ENCODE measurements at regions not wholly inside any gene's neighbourhood (a gene's known extent, or its start where the extent isn't known, plus 50 kb on each side); places are given as distances from the start of the nearest gene placed in this dataset.

DNA sequence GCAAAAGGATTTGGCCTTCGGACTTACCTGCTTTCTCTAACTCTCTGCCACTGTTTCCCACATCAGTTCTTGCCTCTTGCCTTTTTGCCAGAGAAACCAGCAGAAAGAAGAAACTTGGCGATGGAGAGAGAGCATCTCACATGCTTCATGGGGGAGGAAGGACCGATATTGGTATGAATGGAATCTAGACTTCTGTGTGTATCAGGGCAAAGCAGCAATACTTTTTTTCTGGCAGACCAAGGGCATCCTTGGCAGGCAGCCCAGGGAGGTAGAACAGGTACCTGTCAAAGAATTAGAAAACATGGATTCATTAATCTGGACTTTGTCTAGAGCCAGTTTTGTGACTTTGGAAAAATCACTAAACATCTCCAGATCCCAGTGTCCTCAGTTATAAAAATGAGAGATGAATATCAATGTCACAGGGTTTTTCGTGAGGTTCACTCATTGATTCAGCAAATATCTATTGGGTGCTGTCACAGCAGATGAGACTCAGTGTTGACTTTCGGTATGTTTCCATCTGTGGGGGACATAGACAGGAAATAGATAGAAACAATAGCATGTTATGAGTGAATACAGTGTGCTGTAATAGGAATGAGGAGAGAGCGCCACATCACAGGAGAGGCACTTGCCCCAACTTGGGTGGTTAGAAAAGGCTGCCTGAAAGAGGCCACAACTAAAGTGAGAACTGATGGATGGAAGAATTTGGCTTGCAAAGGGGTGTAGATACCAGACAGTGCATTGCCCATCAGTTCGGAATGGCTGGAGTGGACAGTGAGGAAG lies 114.1 kb downstream of the CD83 start (continued):
- no peak for TF ChIP-seq NFIB (CRISPR knock-in tag; IDR thresholded peaks at IDR 0.05; ENCODE audit: borderline replicate concordance)
- no peak for TF ChIP-seq RCOR2 (CRISPR knock-in tag; IDR thresholded peaks at IDR 0.05)
- no peak for TF ChIP-seq ZNF34 (CRISPR knock-in tag; IDR thresholded peaks at IDR 0.05; ENCODE audit: borderline replicate concordance)
- TF ChIP-seq, protein P1, sequence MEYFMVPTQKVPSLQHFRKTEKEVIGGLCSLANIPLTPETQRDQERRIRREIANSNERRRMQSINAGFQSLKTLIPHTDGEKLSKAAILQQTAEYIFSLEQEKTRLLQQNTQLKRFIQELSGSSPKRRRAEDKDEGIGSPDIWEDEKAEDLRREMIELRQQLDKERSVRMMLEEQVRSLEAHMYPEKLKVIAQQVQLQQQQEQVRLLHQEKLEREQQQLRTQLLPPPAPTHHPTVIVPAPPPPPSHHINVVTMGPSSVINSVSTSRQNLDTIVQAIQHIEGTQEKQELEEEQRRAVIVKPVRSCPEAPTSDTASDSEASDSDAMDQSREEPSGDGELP (IDR thresholded peaks at IDR 0.05; ENCODE audit: borderline replicate concordance, low read depth): no peak
- TF ChIP-seq ZNF441 (CRISPR knock-in tag; IDR thresholded peaks at IDR 0.05; ENCODE audit: borderline replicate concordance): no peak
- TF ChIP-seq PHB2 (IDR thresholded peaks at IDR 0.05; ENCODE audit: partially characterized antibody): no peak
- TF ChIP-seq ERF (CRISPR knock-in tag; IDR thresholded peaks at IDR 0.05): no peak

DNA sequence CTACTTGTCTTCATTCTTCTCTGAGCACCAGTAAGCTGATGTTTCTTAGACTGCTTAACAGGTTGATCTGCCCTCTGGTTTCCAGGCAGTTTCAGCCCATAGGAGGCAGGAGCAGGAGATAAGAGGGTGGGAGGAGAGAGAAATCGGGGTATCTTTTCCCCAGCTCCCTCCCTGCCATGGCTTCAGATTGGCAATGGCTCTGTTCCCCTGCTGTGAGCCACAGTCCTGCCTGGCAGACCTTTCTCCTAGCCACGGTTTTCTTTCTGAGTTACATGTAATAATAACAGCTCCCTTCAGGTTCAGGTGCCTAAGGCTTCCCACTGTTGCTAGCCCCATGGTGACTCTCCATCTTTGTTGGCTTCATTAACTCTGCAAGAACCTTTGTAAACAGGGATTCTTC lies 115.3 kb downstream of the CD83 start:
- DNase-seq (ENCODE audit: low spot score) (no peak), ATAC-seq (no peak), FAIRE-seq (no peak)
- Histone ChIP-seq H3K9ac (ENCODE audit: insufficient read depth, low read depth, low read length) (no peak overlapping the region), H3K27ac (ENCODE audit: extremely low read length, insufficient read depth, low read length) (no peak overlapping the region), H3K4me1 (ENCODE audit: insufficient read depth, low read length) (no peaks in the 10 kb centered on the region), H3K79me2 (ENCODE audit: insufficient read depth, low read length) (no peaks in the 10 kb centered on the region), H3K9me3 (ENCODE audit: low read length) (no peaks in the 10 kb centered on the region), H3K4me3 (replicated peaks in 1 of 3; ENCODE audit: insufficient read depth in 1 of 3, low read depth in 2 of 3, low read length in 3 of 3) (no peak overlapping the region), H2AFZ (ENCODE audit: low read length) (no peak overlapping the region), H3K4me2 (ENCODE audit: low read depth, low read length) (no peak overlapping the region), H3K27me3 (ENCODE audit: control insufficient read depth in 1 of 2, insufficient read depth in 2 of 2, low read length in 2 of 2) (no peaks in the 10 kb centered on the region; a peak in 1 of 5 replicates), H3K36me3 (replicated peaks in 1 of 2; ENCODE audit: control insufficient read depth in 1 of 2, insufficient read depth in 2 of 2, low read length in 2 of 2) (no peaks in the 10 kb centered on the region), H4K20me1 (ENCODE audit: insufficient read depth, low read length) (no peaks in the 10 kb centered on the region)
- CTCF ChIA-PET (ENCODE audit: low intra/inter-chr PET ratio, low total read pairs): no interaction called here
- BruUV-seq (replicated peaks): no TSS peak
- intact Hi-C loops (cut with micrococcal nuclease; ENCODE audit: unreplicated experiment): no loop called here
- no peak for TF ChIP-seq PAWR (CRISPR knock-in tag; IDR thresholded peaks at IDR 0.05; ENCODE audit: borderline replicate concordance)
- TF ChIP-seq RXRA (CRISPR knock-in tag; IDR thresholded peaks at IDR 0.05): no peak
- TF ChIP-seq AKAP8 (CRISPR knock-in tag; IDR thresholded peaks at IDR 0.05): no peak
- no peak for TF ChIP-seq ZNF577 (CRISPR knock-in tag; IDR thresholded peaks at IDR 0.05; ENCODE audit: borderline replicate concordance, low read depth)
- TF ChIP-seq ZNF737 (CRISPR knock-in tag; IDR thresholded peaks at IDR 0.05; ENCODE audit: borderline replicate concordance): no peak
- no peak for TF ChIP-seq ZNF563 (CRISPR knock-in tag; IDR thresholded peaks at IDR 0.05)
- no peak for TF ChIP-seq ZNF766 (CRISPR knock-in tag; IDR thresholded peaks at IDR 0.05; ENCODE audit: borderline replicate concordance)
- TF ChIP-seq RARA (CRISPR knock-in tag; IDR thresholded peaks at IDR 0.05): no peak
- TF ChIP-seq HES4 (CRISPR knock-in tag; IDR thresholded peaks at IDR 0.05; ENCODE audit: borderline replicate concordance): no peak
- no peak for TF ChIP-seq GPN1 (CRISPR knock-in tag; IDR thresholded peaks at IDR 0.05; ENCODE audit: borderline replicate concordance)
- TF ChIP-seq NR3C1 (CRISPR knock-in tag; IDR thresholded peaks at IDR 0.05): no peak
- TF ChIP-seq ELF4 (CRISPR knock-in tag; IDR thresholded peaks at IDR 0.05; ENCODE audit: borderline replicate concordance): no peak
- POLR2A ChIA-PET: no interaction called here
- 3% methylated on average over 2 of the region's 2 CpGs for WGBS (ENCODE audit: low lambda C conversion rate)
- in situ Hi-C loops (cut with HindIII; ENCODE audit: extremely low pct_ligation_motif_present, low pct_unique_long_range_greater_than_20kb): no loop called here

Data from HepG2 (cell line).